H1 (cell line): ENCODE measurements at regions not wholly inside any gene's neighbourhood (a gene's known extent, or its start where the extent isn't known, plus 50 kb on each side); places are given as distances from the start of the nearest gene placed in this dataset.

Experiments used
- ASH2L ChIP-seq: fragments of 200-600, 300-600 bp; sonication (generic); IDR thresholded peaks from one replicate; pipeline ENCODE4 v1.7.1; 2017; ENCODE audit warnings: low read length
- BRCA1 ChIP-seq: IDR thresholded peaks from 2 replicates; pipeline ENCODE4 v1.6.1; 2012; ENCODE audit warnings: low read depth, low read length, improper control_type of control experiment
- CTBP2 ChIP-seq: IDR thresholded peaks from 2 replicates; pipeline ENCODE4 v1.7.0; 2011; ENCODE audit warnings: borderline replicate concordance, mild to moderate bottlenecking, moderate library complexity, mixed read lengths, low read length; ENCODE audit not compliant: insufficient read depth, insufficient read length
- EP300 ChIP-seq, 2 experiments: IDR thresholded peaks; 1 replicate in 1 of 2; 2 replicates in 1 of 2; pipeline ENCODE4 v1.6.1; 2011 to 2012; ENCODE audit warnings: low read depth in 2 of 2, low read length in 2 of 2, mild to moderate bottlenecking in 2 of 2, borderline replicate concordance in 1 of 2, inconsistent platforms in 1 of 2, moderate library complexity in 1 of 2
- FOSL1 ChIP-seq: IDR thresholded peaks from 2 replicates; pipeline ENCODE4 v1.6.1; 2011; ENCODE audit warnings: mild to moderate bottlenecking, low read depth, low read length, moderate library complexity; ENCODE audit not compliant: insufficient read depth
- HDAC2 ChIP-seq, 2 experiments: fragments of 300-600 bp in 1 of 2; sonication (generic) in 1 of 2; IDR thresholded peaks; 2 replicates each; pipeline ENCODE4 v1.6.1; 2011 to 2012; ENCODE audit warnings: low read depth in 2 of 2, low read length in 2 of 2, mild to moderate bottlenecking in 2 of 2, moderate library complexity in 2 of 2, borderline replicate concordance in 1 of 2, inconsistent platforms in 1 of 2
- KDM5A ChIP-seq: fragments of 200-600 bp; IDR thresholded peaks from 2 replicates; pipeline ENCODE4 v1.7.1; 2012; ENCODE audit warnings: mild to moderate bottlenecking, low read length, inconsistent platforms, mixed read lengths
- PHF8 ChIP-seq: fragments of 200-600 bp; sonication (generic); conservative IDR thresholded peaks from 2 replicates; pipeline ENCODE4 v1.7.1; 2012; ENCODE audit warnings: low read depth, mild to moderate bottlenecking, inconsistent platforms, low read length, moderate library complexity
- POLR2A ChIP-seq, 2 experiments: IDR thresholded peaks; 1 replicate in 1 of 2; 2 replicates in 1 of 2; pipeline ENCODE4 v1.6.1; 2011; ENCODE audit warnings: low read depth in 2 of 2, low read length in 2 of 2, mild to moderate bottlenecking in 2 of 2; ENCODE audit errors: control extremely low read depth in 1 of 2
- RXRA ChIP-seq: IDR thresholded peaks from 2 replicates; pipeline ENCODE4 v1.6.1; 2011; ENCODE audit warnings: low read depth, mild to moderate bottlenecking, low read length, moderate library complexity; ENCODE audit not compliant: insufficient read depth
- SIRT6 ChIP-seq: IDR thresholded peaks from one replicate; pipeline ENCODE4 v1.7.1; 2012; ENCODE audit warnings: low read length, inconsistent platforms
- SIX5 ChIP-seq: IDR thresholded peaks from 2 replicates; pipeline ENCODE4 v1.6.1; 2011; ENCODE audit warnings: mild to moderate bottlenecking, low read depth, low read length
- SP1 ChIP-seq: IDR thresholded peaks from 2 replicates; pipeline ENCODE4 v1.6.1; 2011; ENCODE audit warnings: low read depth, low read length
- ZNF274 ChIP-seq: IDR thresholded peaks from 2 replicates; pipeline ENCODE4 v1.7.0; 2012; ENCODE audit warnings: low read length, borderline replicate concordance; ENCODE audit errors: extremely low read depth
- TF ChIP-seq, protein P1 (sequence below), 3 experiments: IDR thresholded peaks; 1 replicate in 2 of 3; 2 replicates in 1 of 3; pipeline versions ENCODE4 v1.5.1 to v1.6.1; 2011; ENCODE audit warnings: low read length in 3 of 3, mild to moderate bottlenecking in 3 of 3, inconsistent platforms in 2 of 3, low read depth in 1 of 3, moderate library complexity in 1 of 3; ENCODE audit not compliant: insufficient read depth in 1 of 3; ENCODE audit errors: control extremely low read depth in 1 of 3
- TF ChIP-seq, protein P2 (sequence below): IDR thresholded peaks from 2 replicates; pipeline ENCODE4 v1.6.1; 2012; ENCODE audit warnings: low read length, inconsistent platforms
- TF ChIP-seq, protein P3 (sequence below): IDR thresholded peaks from 2 replicates; pipeline ENCODE4 v1.6.1; 2011; ENCODE audit warnings: low read length, improper control_type of control experiment

DNA sequence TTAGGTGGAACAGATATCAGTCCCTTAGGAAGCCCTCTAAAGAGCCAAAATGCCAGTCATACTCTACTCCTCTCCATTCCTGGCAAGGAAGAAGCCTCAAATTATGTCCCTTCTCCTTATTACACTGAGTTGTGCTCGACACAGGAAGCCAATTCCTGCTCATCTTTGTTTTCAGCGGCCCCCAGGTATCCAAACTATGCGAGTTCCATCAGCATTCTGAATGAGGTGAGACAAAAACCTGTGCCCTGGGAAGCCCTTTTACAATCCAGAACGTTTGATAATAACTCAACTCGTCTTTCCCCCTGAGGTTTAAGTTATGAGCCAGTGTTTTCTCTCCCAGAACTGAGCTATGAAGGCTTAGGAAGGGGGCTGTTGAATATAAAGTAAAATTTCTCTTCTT lies 580.5 kb downstream of the NXPH1 start (continued):
- no peak for TF ChIP-seq SIRT6
- no peak for TF ChIP-seq PHF8
- TF ChIP-seq ZNF274: no peak
- TF ChIP-seq SIX5: no peak
- TF ChIP-seq, protein P1, sequence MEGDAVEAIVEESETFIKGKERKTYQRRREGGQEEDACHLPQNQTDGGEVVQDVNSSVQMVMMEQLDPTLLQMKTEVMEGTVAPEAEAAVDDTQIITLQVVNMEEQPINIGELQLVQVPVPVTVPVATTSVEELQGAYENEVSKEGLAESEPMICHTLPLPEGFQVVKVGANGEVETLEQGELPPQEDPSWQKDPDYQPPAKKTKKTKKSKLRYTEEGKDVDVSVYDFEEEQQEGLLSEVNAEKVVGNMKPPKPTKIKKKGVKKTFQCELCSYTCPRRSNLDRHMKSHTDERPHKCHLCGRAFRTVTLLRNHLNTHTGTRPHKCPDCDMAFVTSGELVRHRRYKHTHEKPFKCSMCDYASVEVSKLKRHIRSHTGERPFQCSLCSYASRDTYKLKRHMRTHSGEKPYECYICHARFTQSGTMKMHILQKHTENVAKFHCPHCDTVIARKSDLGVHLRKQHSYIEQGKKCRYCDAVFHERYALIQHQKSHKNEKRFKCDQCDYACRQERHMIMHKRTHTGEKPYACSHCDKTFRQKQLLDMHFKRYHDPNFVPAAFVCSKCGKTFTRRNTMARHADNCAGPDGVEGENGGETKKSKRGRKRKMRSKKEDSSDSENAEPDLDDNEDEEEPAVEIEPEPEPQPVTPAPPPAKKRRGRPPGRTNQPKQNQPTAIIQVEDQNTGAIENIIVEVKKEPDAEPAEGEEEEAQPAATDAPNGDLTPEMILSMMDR (IDR thresholded peaks at IDR 0.05; ENCODE audit: control extremely low read depth in 1 of 3, insufficient read depth in 1 of 3, low read depth in 1 of 3, low read length in 3 of 3): no peak
- peak; percentile 70 for TF ChIP-seq SP1
- no peak for TF ChIP-seq BRCA1
- TF ChIP-seq HDAC2 (IDR thresholded peaks at IDR 0.05; ENCODE audit: borderline replicate concordance in 1 of 2, low read depth in 2 of 2, low read length in 2 of 2): no peak
- TF ChIP-seq ASH2L: peak; percentile 79
- no peak for TF ChIP-seq FOSL1
- TF ChIP-seq EP300 (IDR thresholded peaks at IDR 0.05; ENCODE audit: borderline replicate concordance in 1 of 2, low read depth in 2 of 2, low read length in 2 of 2): no peak
- no peak; a peak in 1 of 3 replicates for TF ChIP-seq POLR2A (IDR thresholded peaks at IDR 0.05; ENCODE audit: control extremely low read depth in 1 of 2, low read depth in 2 of 2, low read length in 2 of 2)
- TF ChIP-seq, protein P2, sequence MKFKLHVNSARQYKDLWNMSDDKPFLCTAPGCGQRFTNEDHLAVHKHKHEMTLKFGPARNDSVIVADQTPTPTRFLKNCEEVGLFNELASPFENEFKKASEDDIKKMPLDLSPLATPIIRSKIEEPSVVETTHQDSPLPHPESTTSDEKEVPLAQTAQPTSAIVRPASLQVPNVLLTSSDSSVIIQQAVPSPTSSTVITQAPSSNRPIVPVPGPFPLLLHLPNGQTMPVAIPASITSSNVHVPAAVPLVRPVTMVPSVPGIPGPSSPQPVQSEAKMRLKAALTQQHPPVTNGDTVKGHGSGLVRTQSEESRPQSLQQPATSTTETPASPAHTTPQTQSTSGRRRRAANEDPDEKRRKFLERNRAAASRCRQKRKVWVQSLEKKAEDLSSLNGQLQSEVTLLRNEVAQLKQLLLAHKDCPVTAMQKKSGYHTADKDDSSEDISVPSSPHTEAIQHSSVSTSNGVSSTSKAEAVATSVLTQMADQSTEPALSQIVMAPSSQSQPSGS: no peak
- TF ChIP-seq, protein P3, sequence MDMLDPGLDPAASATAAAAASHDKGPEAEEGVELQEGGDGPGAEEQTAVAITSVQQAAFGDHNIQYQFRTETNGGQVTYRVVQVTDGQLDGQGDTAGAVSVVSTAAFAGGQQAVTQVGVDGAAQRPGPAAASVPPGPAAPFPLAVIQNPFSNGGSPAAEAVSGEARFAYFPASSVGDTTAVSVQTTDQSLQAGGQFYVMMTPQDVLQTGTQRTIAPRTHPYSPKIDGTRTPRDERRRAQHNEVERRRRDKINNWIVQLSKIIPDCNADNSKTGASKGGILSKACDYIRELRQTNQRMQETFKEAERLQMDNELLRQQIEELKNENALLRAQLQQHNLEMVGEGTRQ: no peak
- no peak for TF ChIP-seq KDM5A
- no peak for TF ChIP-seq CTBP2
- no peak for TF ChIP-seq RXRA
